SW 1271 (cell line): ENCODE measurements at regions not wholly inside any gene's neighbourhood (a gene's known extent, or its start where the extent isn't known, plus 50 kb on each side); places are given as distances from the start of the nearest gene placed in this dataset.
A peak's percentile ranks its signal among the peaks of the same experiment; 100 is the strongest.

Source experiments
- DNase-seq, 2 experiments: peaks; one replicate each; lab custom pipeline; 2025; lab: John Stamatoyannopoulos, UW

GRCh38 chr10:113442336-113442735 lies 110.5 kb upstream of the HABP2 start:
- DNase-seq: no peak

DNA sequence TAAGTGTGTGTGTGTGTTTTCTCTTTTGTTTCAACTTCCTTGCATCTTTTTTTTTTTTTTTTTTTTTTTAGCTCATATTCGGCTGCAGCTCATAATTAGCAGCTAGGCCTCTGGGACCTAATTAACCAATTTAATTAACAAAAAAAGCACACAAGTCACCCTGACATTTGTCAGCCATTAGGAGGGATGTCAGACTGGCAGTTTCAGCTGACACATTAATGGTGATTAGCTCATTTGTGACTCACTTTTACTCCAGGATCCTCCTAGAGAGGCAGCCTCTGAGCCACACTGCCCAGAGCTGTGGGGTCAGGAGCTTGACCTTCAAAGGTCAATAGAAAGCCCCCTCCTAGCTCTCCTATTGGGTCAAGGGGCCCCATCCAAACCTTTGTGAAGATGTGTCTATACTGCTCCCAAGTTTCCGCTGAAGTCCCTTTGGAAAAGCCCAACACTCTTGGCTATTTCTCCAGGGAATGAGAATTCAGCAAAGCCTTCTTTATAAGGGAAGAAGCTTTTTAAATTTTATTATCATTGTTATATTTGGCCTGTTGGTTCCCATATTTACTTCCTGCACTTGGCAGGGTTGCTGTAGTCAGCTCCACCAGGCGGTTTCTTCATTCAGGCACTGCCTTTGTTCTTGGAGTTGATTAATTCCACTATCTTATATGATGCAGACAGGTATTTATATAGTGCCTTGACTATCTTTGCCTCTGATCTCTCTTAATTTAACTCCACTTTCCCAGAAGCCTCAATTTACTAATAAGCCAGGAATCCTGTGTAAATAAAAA lies 109.5 kb upstream of the HABP2 start:
- DNase-seq: no peak

DNA sequence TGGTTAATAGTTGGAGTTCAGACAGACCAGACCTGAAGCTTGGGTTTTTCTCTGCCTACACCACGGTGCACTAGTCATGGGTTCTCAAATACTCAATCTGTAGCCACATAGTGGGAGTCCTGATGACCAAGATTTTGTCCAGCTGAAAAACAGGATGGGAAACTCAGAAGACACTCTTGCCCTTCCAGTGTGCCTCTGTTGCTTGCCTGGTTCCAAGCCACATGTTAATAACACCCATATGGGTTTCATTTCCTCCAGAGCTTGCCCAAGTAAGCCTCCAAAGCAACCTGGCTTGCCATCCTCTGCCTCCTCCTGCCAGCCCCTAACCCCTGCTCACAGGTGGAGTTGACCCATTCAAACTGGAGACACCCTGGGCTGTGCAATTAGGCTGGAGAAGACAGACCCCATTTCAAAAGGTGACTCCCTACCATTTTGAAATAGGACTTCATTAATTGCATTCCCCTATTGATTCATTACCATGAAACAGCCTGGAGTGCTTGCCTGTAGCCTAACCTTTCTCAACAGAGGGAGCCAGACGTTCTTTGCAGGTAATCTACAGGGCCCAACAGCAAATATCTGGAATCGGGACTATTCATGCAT lies 108.0 kb upstream of the HABP2 start:
- DNase-seq: no peak

- DNase-seq: no peak
Observed at GRCh38 chr10:113445736-113446135, 107.1 kb upstream of the HABP2 start.

DNA sequence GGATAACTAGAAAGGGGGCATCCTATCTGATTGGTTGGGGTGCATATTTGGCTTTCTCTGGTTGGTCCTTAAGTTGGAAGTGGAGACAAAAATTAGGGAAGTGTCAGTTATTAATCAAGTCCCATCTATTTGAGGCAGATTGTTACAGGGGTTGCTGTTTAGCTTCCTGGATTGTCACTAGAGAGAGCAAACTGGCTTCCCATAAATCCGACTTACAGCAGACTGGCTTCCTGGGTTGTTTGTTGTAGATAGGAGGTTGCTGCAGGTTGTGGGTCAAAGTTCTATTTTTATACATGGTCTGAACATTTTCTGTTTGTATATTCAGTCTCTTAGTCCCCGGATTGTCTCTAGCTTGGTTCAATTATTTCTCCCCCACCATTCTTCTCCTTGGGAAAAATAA lies 106.1 kb upstream of the HABP2 start:
- DNase-seq: no peak

GRCh38 chr10:113447278-113447677 lies 105.6 kb upstream of the HABP2 start:
- no peak for DNase-seq

DNA sequence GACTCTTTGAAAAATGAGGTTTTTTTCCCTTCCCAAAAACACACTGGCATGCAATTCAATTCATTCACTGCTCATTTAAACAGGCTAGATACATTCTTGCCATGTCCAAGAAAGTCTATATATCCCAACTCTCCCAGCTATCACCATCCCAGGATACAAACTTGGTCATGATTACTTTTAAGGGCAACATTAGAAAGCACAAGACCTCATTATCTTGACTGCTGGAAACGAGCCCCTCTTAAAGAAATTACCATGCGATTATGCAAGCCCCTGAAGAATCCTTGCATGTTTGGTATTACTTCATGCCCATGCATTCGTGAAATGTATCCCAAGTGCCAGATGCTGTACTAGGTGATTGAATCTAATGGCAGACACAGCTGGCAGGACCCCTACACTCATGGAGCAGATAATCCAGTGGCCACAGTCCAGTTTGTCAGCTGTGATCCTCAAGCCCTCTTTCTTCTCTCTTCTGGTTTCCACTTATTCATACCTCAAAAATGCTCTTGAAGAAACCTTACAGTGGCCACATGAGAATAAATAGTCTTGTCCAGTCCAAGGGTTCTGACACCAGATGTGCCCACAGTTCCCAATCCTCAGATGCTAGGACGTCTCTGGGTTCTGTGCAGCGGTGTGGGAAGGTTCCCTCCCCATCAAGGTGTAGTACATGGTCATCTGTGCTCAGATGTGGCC lies 103.7 kb upstream of the HABP2 start:
- DNase-seq: no peak

- no peak for DNase-seq
Observed at GRCh38 chr10:113450046-113450804, 102.6 kb upstream of the HABP2 start.

DNA sequence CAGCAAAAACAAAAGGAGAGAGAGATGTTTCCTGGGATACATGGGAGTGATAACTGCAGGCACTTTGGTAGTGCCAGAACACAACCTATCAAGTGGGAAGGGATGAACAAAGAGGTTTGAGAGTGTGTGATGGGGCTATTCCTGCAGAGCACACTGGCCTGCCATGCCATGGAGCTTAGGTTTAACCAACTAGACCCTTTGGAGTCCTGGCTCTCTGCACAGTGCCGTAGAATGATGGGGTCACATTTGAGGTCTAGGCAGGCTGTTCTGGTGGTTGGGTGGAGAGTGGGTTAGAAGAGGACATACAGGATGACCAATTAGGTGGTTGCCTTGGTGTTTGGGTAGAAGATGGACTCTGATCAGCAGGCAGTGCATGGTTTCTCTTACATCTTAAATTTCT lies 101.9 kb upstream of the HABP2 start:
- no peak for DNase-seq

DNA sequence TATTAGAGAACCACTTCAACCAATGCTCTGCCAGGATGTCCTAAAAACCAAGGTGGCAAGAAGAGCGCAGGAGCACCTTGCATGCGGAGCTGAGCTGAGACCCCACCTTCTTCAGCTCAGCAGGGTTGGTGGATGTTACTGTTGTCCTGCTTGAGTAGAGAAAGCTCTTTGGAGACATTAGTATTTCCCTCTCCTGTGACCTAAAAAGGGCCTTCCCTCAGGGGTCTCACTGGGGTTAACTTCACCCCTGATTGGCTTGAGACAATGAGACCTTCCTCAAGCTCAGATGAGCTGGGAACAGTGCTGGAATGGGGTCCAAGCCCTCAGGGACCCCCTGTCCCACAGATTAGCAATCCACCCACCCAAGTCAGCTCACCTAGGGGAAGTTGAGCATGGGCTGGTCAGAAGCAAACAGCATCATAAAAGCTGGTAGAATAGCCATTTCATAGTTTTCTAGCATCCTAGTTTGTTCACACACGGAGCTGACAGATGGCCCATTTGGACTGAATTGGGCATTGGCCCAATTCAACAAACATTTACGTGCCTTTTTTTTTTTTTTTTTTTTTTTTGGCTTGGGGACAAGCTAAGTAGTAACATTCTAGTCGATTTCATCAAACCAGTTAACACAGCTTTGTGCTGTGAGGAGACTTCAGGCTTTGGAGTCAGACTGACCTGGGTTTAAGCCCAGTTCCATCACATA lies 100.6 kb upstream of the HABP2 start:
- no peak for DNase-seq

DNA sequence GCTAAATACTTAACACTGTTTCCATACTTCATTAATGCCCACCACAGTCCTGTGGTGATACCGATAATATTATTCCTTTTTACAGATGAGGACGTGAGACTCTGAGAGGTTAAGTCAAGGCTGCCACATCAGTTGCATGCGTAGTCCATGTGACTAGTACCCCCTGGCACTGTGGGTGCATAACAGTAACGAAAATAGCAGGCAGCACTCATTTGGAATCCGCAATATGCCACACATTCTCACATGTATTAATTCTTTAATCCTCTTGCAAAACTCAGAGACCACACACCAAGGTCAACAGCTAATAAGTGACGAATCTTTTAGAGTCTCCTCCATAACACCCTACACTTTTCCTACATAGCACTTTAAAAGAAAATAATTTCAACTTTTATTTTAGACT lies 99.5 kb upstream of the HABP2 start:
- DNase-seq: no peak

GRCh38 chr10:113454341-113455061 lies 98.4 kb upstream of the HABP2 start:
- DNase-seq: peak in 1 of 2 experiments; percentile 4

DNA sequence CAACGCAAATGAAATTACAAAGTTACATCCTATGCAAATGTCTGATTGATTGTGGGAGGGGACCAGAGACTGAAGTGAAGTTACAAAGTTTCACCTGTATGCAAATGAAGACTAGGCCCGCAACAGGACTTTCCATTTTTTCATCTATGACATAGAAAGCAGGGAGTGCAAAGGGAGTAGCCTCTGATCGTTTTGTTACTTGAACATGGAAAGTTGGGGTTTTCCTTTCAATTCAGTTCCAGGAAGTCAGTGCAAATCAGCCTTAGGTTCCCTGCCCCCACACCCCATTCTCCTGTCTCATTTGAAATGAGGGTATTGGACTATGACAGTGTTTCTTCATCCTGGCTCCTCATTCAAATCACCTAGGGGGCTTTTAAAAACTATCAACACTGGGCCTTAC lies 96.9 kb upstream of the HABP2 start:
- no peak for DNase-seq

- DNase-seq: no peak
Observed at GRCh38 chr10:113456741-113457140, 96.1 kb upstream of the HABP2 start.

DNA sequence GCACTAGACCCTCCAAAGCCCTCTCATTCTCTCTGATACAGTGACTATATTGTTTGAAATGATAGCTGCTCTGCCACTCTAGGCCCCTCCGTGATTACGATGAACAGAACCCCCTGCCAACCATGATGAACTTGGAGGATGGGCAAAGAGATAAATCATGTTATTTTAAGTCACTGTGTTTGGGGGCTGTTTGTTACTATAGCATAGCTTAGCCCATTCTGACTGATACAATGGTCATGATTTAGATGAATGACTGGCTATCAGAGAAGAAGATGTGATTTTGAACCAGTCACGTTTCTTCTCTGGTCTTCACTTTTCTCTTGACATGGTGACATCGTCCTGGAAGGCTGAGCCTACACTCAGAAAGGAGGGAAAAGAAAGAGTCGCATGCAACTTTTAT lies 95.4 kb upstream of the HABP2 start:
- DNase-seq: no peak

DNA sequence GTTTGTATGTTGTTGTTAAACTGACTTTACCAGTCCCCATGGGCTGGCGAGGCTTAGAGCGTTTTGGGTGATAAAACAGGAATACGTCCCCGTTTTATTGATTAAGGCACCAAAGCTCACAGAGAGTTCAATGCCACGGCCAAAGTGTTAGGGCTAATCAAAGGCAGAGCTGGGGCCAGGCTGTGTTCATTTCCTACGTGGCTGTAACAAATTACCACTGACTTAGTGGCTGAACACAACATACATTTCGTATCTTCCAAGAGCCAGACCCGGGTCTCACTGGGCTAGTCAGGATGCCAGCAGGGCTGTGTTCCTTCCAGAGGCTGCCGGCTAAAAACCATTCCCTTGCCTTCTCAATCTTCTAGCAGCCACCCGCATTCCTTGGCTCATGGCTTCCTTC lies 94.4 kb upstream of the HABP2 start:
- no peak for DNase-seq

DNA sequence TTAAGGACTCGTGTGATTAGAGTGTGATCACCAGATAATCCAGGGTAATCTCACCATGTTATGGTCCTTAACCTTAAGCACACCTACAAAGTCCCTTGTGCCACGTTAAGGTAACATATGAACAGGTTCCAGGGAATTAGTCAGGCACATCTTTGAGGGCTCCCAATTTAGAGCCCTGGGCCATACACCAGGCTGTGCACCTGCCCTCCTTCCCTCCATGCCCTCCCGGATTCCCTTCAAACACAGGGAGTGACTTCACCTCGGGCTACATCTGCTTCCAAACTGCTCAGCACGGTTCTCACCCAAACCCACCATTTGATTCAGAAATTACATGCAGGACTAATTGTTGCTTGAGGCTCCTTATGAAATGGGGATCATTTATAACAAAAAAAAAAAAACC lies 93.9 kb upstream of the HABP2 start:
- no peak for DNase-seq

GRCh38 chr10:113459626-113460280 lies 93.1 kb upstream of the HABP2 start:
- DNase-seq: no peak

GRCh38 chr10:113463083-113463482 lies 89.8 kb upstream of the HABP2 start:
- no peak for DNase-seq

- DNase-seq: no peak
Observed at GRCh38 chr10:113463777-113464176, 89.1 kb upstream of the HABP2 start.

- DNase-seq: no peak
Observed at GRCh38 chr10:113469796-113470195, 83.1 kb upstream of the HABP2 start.
